GM20000 (cell line): ENCODE measurements at regions not wholly inside any gene's neighbourhood (a gene's known extent, or its start where the extent isn't known, plus 50 kb on each side); places are given as distances from the start of the nearest gene placed in this dataset.
"Not testable (repeated sequence)": the region's sequence is repeated elsewhere in the genome, so short reads cannot be mapped to it uniquely, and the experiment has no call there.

ENCODE experiments used
- DNase-seq: peaks from one replicate; pipeline ENCODE4 v3.0.0; 2012; ENCODE audit warnings: low spot score
- TF ChIP-seq, protein P1 (sequence below): IDR thresholded peaks from 2 replicates; pipeline ENCODE4 v1.5.1; 2012; ENCODE audit warnings: mild to moderate bottlenecking, control low read depth; ENCODE audit errors: extremely low read depth, missing control alignments

DNA sequence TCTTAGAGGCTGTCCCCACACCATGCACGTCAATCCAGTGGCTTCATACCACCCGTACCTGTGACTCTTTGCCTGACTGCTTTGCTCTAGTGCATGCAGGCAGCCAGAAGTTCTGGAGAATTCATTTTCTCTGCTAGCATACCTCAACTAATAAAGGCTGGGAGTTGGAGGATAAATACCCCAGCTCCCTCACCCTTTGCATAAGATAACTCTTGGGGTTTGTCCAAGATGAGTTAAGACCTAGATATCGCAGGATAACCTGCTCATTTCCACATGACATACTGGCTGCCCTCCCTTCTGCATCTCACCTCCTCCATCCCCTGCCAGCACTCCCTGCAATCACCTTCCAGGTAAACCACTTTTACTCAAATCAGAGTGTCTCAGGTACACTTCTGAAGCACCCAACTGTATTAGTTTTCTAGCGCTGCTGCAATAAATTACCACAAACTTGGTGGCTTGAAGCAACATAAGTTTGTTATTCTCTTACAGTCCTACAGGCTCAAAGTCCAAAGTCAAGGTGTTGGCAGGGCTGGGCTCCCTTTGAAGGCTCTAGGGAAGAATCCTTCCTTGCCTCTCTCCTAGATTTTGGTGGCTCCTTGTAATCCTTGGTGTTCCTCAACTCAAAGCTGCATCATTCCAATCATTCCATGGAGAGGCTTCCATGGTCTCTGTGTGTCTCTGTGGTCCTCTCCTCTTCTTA is 146.8 kb downstream of the CRLF3 start:
- TF ChIP-seq, protein P1, sequence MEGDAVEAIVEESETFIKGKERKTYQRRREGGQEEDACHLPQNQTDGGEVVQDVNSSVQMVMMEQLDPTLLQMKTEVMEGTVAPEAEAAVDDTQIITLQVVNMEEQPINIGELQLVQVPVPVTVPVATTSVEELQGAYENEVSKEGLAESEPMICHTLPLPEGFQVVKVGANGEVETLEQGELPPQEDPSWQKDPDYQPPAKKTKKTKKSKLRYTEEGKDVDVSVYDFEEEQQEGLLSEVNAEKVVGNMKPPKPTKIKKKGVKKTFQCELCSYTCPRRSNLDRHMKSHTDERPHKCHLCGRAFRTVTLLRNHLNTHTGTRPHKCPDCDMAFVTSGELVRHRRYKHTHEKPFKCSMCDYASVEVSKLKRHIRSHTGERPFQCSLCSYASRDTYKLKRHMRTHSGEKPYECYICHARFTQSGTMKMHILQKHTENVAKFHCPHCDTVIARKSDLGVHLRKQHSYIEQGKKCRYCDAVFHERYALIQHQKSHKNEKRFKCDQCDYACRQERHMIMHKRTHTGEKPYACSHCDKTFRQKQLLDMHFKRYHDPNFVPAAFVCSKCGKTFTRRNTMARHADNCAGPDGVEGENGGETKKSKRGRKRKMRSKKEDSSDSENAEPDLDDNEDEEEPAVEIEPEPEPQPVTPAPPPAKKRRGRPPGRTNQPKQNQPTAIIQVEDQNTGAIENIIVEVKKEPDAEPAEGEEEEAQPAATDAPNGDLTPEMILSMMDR, result no peak
- no peak for DNase-seq

DNA sequence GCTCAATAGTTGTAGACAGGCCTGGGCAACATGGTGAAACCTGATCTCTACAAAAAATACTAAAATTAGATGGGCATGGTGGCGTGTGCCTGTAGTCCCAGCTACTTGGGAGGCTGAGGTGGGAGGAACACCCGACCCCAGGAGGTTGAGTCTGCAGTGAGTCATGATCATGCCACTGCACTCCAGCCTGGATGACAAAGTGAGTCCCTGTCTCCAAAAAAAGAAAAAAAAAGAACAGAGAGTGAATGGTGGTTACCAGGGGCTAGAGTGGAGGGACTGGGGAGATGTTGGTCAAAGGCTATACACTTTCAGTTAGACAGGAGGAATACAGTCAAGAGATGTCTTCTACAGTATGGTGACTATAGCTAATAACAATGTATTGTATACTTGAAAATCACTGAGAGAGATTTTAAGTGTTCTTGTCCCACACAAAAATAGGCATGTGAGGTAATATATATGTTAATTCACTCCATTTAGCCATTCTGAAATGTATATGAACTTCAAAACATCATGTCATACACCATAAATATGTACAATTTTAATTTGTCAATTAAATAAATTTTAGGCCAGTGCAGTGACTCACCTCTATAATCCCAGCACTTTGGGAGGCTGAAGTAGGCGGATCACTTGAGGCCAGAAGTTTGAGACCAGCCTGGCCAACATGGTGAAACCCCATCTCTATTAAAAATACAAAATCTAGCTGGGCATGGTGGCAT is 148.6 kb downstream of the CRLF3 start:
- DNase-seq, result not testable (repeated sequence)

DNA sequence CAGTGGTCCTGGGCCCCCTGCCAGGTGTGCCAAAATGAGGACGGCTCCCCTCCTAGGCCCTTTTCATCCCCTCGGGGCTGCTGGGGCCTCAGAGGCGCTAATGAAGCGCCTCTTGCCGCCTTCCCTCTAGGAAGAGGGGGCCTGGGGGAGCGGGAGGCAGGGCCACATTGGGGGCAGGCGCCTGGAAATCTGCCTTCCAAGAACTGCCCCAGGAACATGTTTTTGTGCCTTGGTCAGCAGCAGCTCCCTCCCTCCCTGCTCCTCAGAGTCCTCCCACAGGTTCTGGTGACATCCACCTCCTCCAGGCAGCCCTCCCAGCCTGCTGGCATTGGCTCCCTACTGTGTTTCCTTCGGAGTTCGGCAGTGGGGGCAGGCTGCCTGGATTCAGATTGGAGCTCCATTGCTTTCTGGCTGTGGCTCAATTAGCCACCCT is 155.3 kb downstream of the CRLF3 start:
- not testable (repeated sequence) for DNase-seq

DNA sequence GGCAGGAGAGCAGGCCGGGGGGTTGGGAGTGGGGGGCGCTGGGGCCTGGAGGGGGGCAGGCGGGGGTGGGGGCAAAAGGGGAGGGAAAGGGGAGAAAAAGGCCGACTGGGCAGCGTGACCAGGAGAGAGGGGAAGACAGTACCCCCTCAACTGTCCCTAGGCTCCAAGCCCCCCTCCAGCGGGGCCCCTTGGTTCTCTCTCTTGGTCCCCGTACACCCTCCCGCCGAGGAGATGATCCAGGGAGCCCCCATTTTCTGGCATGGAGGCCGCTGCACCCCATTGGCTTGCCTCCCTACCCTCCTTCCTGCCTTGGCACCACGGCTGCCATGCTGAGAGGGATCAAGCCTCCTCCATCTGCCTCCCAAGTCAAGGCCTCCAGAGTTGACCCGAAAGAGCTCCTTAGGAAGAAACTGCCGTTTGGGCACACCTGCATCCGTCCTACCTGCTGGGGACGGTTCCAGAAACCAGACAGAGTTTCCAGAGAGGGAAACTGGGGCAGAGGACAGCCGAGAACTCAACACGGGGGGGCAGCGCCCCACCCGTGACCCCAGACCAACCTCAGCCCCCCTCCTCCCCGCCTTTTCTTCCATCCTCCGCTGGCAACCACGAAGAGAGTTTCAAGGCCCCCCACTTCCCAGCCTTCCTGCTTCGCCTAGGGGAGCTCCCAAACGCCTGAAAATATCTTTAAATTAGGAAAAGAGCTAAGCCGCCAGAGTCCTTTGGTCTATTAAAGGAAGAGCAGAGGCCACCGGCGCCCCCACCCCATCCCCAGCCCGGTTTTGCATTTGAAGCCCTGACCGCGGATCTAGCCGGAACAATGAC is 155.9 kb downstream of the CRLF3 start:
- not testable (repeated sequence) for DNase-seq

DNA sequence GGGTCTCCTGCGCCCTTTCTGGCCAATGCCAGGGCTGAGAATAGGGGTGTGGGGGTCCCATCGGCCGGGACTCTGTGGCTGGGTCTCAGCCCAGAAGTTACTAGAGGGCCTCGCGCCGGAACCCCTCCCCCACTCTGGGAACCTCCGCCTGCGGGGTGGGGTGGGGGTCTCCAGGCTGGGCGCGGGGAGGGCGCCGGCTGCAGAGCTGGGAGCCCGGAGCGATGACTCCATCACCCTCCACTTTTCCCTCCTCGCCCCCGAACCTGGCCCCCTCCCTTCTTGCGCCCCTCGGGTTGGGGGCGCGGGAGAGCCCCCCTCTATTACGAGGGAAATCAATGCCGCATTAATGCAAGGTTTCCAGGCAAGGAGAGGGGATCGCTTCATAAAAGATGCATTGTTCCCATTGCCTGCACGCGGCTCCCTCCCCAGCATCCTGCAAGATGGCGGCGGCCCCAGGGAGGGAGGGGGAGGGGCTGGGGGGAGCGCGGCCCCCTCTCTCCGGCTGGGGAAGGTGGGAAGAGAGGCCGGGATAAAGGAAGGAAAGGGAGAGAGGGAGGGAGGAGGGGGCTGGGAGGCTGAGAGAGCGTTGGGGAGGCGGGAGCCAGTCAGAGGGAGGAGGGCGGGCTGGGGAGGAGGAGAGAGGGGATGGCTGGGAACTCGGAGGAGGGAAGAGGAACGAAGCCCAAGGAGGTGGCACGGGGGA is 156.7 kb downstream of the CRLF3 start:
- DNase-seq, result not testable (repeated sequence)

DNA sequence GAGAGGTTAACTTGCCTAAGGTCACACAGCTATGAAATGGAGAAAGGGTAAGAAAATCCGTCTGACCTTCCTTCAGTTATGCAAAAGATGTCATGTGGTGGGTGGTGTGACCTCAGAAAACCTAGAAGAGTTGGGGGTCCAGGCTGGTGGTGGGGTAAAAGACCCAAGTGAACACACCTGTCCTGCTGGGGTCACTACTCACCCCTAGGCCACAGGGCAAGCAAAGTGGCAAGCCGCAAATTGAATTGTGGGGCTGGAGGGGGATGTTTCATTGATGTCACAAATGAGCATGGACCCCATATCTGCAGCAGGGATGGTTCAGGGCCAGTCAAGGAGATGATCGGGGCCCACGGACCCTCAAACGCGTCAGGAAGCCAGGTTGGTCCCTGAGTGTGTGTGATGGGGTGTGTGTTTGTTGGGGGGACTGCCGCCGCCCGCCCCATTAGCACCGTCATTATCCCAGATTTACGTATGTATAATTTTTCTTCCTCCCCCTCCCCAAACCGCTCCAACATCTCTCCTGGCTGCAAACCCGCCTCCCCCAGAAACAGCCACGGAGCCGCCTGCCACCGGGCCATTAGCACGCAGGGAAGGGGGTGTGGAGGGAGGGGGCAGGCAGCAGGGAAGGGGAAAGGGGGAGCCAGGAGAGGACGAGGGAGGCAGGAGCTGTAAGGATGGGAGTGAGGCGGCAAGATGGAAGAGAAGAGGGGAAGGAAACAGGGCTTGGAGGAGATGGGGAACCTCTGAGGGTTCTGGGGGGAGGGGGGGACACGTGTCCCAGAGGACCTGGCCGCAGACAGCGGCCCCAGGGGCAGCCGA is 157.4 kb downstream of the CRLF3 start:
- not testable (repeated sequence) for DNase-seq

DNA sequence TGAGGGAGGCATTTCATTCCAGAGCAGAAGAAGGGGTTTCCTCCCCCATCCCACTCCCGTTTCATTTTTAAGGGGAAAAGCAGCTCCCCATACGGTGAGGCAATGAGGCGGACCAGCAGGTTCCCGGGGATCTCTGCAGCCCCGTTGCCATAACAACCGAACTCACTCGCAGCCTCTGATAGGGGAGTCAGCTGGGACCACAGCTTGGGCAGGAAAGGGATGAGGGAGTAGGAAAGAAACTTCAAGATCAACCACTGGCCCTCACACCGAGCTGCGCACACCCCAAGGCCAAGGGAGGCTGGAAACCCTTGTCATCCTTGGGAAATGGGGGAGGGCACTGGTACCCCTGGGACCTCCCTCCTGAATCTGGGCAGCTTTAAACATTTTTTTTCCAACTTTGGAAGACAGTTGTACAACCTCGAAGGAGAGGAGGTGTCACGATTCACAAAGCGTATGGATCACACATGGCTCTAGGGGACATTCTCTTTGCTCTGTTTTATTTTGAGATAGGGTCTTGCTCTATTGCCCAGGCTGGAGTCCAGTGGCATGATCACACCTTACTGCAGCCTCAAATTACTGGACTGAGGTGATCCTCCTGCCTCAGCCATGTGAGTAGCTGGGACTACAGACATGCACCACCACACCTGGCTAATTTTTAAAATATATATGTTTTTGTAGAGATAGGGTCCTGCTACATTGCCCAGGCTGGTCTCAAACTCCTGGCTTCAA is 160.6 kb downstream of the CRLF3 start:
- not testable (repeated sequence) for DNase-seq

DNA sequence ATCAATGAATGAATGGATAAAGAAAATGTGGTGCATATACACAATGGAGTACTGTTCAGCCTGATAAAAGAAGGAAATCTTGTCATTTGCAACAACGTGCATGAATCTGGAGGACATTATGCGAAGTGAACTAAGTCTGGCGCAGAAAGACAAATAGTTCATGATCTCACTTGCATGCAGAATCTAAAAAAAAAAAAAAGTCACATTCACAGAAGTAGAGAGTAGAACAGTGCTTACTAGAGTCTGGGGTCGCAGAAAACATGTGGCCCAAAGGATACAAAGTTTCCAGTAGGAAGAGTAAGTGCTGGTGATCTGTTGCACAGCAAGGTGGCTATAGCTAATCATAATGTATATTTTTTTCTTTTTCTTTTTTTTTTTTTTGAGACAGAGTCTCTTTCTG is 167.3 kb downstream of the CRLF3 start:
- DNase-seq, result not testable (repeated sequence)

DNA sequence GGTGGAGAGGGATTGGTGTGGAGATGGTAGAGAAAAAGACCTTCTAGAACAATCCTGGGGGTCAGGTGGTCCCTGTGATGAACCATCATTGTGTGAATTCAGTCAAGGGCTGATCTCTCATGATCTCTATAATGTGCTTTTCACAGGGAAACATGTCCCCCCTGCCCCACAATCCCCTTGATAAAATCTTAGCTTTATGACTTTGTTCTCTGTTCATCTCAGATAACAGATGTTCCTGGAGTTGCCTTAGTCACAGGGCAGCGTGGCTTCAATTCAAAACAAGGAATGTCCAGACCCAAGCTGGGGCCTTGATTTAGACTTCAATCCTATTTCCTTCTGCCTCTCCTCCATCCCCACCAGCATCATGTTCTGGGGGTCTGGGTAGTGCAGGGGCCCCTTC is 171.5 kb downstream of the CRLF3 start:
- not testable (repeated sequence) for DNase-seq

DNA sequence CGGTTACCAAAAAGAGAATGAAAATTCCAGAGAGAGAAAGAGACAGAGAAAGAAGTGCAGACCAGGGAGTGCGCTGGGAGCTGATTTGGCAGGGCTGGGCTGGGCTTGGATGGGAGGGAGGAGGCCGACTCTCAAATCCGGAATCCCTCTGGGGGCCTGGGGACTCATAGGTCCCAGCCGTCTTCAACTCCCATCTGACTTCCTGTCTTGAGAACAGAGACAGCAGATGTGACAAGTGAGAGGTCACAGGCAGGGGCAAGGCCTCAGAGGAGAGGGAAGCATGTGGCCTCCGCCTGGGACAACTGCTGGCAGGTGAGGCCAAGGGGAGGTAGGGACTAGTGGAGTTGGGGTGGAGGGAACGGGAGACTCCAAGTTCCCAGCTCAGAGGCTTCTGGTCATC is 172.9 kb downstream of the GOSR1 start:
- DNase-seq, result not testable (repeated sequence)

DNA sequence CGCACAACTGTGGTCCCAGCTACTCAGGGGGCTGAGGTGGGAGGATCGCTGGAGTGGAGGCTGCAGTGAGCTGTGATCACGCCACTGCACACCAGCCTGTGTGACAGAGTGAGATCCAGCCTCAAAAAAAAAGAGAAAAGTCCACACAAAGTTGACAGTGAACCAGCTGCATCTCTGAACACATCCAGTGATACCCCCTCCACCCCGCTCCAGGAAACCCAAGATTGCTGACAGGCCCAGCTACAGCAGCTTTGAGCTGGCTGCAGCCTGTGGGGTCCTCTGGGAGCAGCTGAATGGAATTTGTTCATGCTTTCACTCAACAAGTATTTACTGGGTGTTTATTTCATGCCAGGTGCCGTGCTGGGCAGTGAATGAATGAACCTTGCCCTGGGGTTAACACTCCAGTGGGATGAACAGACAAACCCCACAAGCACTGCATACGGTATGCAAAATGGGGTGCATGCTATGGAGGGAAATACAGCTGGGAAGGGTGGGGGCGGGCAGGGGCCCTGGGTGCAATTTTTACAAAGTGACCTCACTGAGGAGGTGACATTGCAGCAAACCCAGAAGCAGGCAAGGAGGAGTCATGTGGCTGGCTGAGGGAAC is 170.9 kb downstream of the GOSR1 start:
- DNase-seq, result not testable (repeated sequence)

DNA sequence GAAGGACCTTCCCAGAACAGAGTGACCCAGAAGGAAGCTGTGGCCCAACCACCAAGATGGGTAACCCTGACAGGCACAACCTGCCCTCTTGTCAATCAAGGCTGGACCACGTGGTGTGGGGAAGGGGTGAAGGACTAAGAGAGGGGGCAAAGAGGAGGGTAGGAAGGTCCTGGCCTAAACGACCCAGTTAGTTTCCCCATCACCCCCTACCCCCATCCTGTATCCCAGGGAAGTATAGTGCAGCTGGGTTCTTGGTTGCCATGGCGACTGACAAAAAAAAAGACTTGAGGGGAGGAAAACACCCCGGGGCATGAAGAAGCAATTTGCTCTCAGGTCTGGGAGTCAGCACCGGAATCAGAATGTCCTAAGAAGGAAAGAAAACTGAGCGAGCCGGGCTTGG is 168.7 kb downstream of the GOSR1 start:
- not testable (repeated sequence) for DNase-seq

DNA sequence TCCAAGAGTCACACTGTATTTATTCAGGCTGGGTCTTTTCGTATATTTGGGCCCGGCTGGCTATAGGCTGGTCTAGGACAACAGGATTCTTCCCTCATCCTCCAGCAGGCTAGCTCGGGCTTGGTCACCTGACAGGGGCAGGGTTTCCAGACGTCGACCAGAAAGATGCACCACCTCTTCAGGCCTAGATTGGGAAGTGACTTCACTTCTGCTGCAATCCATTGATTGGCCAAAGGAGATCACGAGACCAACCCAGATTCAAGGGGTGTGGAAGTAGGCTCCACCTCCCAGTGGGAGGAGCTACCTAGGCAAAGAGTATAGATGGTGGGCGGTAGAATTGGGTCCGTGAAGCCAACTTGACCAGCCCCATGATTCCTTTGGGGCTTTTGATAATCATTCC is 167.5 kb downstream of the GOSR1 start:
- DNase-seq, result not testable (repeated sequence)

DNA sequence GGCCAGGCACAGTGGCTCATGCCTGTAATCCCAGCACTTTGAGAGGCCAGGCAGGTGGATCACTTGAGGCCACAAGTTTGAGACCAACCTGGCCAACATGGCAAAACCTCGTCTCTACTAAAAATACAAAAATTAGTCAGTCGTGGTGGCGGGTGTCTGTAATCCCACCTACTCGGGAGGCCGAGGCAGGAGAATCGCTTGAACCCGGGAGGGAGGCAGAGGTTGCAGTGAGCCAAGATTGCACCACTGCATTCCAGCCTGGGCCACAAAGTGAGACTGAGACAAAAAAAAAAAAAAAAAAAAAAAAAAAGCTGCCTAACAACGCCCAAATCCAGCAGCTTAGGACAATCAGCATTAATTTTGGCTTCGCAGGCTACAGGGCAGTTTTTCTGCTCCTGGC is 167.1 kb downstream of the GOSR1 start:
- not testable (repeated sequence) for DNase-seq

DNA sequence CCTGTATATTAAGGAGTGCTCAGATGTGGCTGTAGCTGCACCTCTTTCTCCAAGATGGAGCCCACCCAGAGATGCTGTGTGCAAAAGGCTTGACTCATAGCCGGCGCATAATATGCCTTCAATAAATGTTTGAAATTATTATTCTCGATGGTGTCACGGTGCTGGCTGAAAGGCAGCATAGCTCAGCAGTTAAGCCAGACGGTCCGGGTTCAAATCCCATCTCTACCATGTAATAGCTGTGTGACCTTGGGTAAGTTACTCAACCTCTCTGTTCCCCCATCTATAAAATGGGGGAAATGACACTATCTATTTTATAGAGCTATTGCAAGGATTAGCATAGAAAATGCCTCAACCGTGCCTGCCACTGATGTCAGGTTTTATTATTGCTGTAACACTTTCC is 164.2 kb downstream of the GOSR1 start:
- not testable (repeated sequence) for DNase-seq

DNA sequence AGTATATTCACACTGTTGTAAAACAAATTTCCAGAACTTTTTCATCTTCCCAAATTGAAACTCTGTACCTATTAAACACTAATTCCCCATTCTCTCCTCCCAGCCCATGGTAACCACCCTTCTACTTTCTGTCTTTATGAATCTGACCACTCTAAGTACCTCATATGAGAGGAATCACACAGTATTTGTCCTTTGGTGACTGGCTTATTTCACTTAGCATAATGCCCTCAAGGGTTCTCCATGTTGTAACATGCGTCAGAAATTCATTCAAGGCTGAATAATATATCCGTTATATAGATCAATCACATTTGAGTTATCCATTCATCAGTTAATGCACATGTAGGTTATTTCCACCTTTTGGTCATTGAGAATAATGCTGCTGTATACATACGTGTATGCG is 162.2 kb downstream of the GOSR1 start:
- DNase-seq, result not testable (repeated sequence)

DNA sequence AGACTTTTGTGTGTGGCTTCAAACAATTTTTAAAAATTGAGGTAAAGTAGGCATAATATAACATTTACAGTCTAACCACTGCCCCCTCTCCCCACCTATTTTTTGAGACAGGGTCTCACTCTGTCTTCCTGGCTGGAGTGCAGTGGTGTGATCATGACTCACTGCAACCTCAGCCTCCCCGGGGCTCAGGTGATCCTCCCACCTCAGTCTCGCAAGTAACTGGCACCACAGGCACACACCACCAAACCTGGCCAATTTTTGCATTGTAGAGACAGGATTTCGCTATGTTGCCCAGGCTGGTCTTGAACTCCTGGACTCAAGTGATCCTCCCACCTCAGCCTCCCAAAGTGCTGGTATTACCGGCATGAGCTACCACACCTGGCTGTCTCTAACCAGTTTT is 161.8 kb downstream of the GOSR1 start:
- DNase-seq, result not testable (repeated sequence)

DNA sequence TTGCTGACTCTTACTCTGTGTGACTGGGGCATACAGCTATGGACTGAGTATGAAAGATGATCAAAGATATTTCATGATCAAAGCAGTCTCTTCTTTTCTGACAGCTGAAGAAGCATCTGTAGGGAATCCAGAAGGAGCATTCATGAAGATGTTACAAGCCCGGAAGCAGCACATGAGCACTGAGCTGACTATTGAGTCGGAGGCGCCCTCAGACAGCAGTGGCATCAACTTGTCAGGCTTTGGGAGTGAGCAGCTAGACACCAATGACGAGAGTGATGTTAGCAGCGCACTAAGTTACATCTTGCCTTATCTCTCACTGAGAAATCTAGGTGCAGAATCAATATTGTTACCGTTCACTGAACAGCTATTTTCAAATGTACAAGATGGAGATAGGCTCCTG is 154.4 kb downstream of the GOSR1 start:
- not testable (repeated sequence) for DNase-seq
